IgD-negative memory B cell (primary cell): ENCODE measurements at regions not wholly inside any gene's neighbourhood (a gene's known extent, or its start where the extent isn't known, plus 50 kb on each side); places are given as distances from the start of the nearest gene placed in this dataset.

ENCODE experiments used
- H3K27ac Mint-ChIP-seq, 3 donors: one replicate each; pipeline ENCODE4 v1.8.0; 2020 to 2022; ENCODE audit warnings: mild to moderate bottlenecking in 3 of 3, mixed read lengths in 3 of 3, moderate library complexity in 1 of 3
- H3K27me3 Mint-ChIP-seq: one replicate; pipeline ENCODE4 v1.8.0; 2021; ENCODE audit warnings: mixed read lengths
- H3K36me3 Mint-ChIP-seq: one replicate; pipeline ENCODE4 v1.8.0; 2020; ENCODE audit warnings: mild to moderate bottlenecking, mixed read lengths
- H3K4me1 Mint-ChIP-seq, 3 donors: one replicate each; pipeline ENCODE4 v1.8.0; 2020 to 2022; ENCODE audit warnings: mixed read lengths in 3 of 3, mild to moderate bottlenecking in 1 of 3
- H3K4me3 Mint-ChIP-seq, 4 donors: one replicate each; pipeline ENCODE4 v1.8.0; 2020 to 2022; ENCODE audit warnings: mild to moderate bottlenecking in 4 of 4, mixed read lengths in 4 of 4, moderate library complexity in 3 of 4
- H3K9me3 Mint-ChIP-seq, 3 donors: one replicate each; pipeline ENCODE4 v1.8.0; 2020 to 2021; ENCODE audit warnings: mixed read lengths in 3 of 3, mild to moderate bottlenecking in 1 of 3

DNA sequence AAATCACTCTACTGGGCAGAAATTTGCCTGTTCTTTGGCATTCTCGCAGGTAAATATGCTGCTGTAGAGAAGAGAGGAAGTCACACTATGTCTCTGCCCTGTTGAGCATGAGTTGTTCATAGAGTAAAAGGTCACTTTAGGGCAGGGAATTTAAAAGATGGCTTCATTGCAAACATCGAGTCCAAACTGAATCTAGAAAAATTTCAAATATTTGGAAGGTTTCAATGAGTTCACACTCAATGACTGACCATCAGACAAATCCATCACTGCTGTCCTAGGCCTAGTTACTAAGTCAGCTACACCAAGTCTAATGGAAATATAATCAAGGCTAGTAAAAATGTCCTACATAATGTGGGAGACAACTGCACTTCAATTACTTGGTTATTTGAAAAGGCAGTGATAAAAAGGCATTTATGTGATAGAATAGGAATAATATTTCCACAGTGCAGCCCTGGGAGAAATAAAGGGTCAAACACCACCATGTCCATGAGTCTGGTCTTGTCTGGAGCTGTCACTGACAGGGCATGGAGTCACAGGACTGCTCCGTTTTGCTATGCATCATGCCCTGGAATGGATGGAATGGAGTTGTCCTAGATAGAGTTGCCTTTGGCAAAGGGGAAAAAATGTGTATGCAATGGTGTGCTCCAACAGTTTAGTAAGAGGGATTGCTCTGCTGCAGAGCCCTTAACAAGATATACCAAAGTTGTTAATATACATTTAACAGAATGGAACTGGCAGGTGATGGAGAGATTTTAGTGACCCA, 218.5 kb upstream of the DAPK1 start:
- H3K36me3 Mint-ChIP-seq, result no peaks in the 10 kb centered on the region
- H3K27me3 Mint-ChIP-seq, result peaks cover 2% of the 10 kb centered on the region
- no peaks in the 10 kb centered on the region for H3K9me3 Mint-ChIP-seq
- no peak overlapping the region for H3K4me3 Mint-ChIP-seq
- H3K27ac Mint-ChIP-seq, result no peak overlapping the region
- peaks cover 0 to 1% (median 0%) of the 10 kb centered on the region in 3 donors for H3K4me1 Mint-ChIP-seq

DNA sequence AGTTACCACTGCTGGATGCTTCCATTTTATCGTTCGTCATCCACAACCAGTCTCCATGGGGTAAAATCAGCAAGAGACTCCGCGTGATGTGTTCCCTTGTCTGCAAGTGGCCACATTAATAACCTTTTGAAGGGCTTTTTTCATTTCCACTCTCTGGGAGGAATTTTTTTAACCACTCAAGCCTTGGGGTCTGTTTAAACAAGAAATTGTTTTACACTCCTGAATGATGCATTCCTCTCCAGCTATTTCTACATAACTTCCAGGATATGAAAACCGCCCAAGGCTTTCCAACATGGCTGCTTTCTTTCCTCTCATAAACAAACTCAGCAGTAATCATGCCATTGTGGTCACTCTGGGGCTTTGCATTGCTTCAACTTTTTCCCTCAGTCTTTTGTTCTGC, 217.2 kb upstream of the DAPK1 start:
- no peak overlapping the region for H3K4me3 Mint-ChIP-seq
- H3K27ac Mint-ChIP-seq, result no peak overlapping the region
- no peaks in the 10 kb centered on the region for H3K9me3 Mint-ChIP-seq
- no peaks in the 10 kb centered on the region for H3K36me3 Mint-ChIP-seq
- peaks cover 1% of the 10 kb centered on the region for H3K27me3 Mint-ChIP-seq
- H3K4me1 Mint-ChIP-seq, result peaks cover 0 to 1% (median 0%) of the 10 kb centered on the region in 3 donors

DNA sequence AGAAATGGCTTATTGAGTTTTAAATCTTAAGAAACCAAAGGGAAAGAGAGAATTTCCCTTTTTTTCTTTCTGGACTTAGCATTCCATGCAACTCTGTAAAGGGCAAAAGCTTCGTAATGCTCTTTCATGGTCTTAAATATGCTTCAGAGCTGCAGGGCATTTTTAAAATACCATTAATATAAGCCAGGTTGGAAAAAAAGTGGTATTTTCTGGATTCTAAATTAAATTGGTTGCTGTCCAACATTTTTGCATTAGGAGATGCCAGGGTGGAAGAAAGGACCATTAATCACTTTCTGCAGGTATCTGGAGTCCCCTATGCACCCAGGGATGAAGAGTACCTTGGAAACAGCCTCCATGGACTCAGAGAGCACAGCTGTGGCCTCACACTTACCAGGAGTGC, 215.1 kb upstream of the DAPK1 start:
- Mint-ChIP-seq H3K36me3 (no peaks in the 10 kb centered on the region), H3K4me1 (peaks cover 0 to 1% (median 0%) of the 10 kb centered on the region in 3 donors), H3K27ac (no peak overlapping the region), H3K4me3 (no peak overlapping the region), H3K27me3 (peaks cover 1% of the 10 kb centered on the region), H3K9me3 (no peaks in the 10 kb centered on the region)

DNA sequence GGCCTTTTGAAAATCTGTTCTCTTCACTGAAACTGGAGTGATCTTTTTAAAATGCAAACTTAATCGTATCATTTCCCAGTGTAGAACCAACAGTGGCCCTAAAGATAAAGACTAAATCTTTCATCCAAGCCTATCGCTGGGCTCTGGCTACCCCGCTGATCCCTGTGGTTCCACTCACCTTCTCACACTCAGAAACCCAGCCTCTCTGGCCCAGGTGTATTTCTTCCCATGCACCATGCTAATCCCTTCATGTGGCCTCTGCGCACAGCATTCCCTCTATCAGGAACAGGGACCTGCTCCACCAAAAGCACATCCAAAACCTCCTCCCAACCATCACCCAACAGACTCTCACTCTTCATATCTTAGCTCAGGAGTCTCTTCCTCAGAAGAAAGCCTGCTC, 214.1 kb upstream of the DAPK1 start:
- no peaks in the 10 kb centered on the region for H3K9me3 Mint-ChIP-seq
- H3K4me3 Mint-ChIP-seq, result no peak overlapping the region
- H3K36me3 Mint-ChIP-seq, result no peaks in the 10 kb centered on the region
- H3K27ac Mint-ChIP-seq, result no peak overlapping the region
- H3K27me3 Mint-ChIP-seq, result peaks cover 1% of the 10 kb centered on the region
- peaks cover 0 to 1% (median 0%) of the 10 kb centered on the region in 3 donors for H3K4me1 Mint-ChIP-seq

DNA sequence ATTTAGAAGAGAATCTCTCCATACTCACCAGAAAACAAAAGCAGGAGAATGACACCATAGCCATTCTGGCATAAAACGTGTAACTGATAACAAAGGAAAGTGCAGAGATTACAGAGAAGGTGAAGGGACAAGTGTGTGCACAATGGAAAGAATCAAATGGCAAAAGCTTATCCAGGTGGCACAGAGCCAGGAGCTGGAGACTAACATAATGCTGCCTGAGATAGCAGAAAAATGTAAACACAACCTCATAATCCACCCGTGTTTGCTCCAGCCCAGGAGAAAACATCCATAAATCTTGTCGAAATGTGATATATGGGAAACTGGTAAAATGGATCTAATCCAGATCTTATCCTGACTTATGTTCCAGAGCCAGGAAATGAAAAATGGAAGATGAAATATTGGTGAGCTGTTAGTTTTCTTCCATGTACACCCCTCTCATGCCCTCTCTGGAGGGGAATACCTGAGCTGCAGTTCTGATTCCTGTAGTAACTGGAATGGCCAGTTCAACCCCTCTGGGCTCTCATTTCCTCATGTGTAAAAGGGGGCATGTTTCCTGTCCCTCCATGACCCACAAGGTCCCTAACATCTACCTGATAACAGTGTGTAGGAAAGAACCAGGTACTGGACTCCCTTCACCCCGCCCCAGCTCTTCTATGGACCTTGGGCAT, 212.3 kb upstream of the DAPK1 start:
- no peak overlapping the region for H3K4me3 Mint-ChIP-seq
- no peaks in the 10 kb centered on the region for H3K36me3 Mint-ChIP-seq
- H3K9me3 Mint-ChIP-seq, result no peaks in the 10 kb centered on the region
- peaks cover 3% of the 10 kb centered on the region for H3K27me3 Mint-ChIP-seq
- H3K4me1 Mint-ChIP-seq, result peaks cover 0 to 1% (median 0%) of the 10 kb centered on the region in 3 donors
- no peak overlapping the region for H3K27ac Mint-ChIP-seq

DNA sequence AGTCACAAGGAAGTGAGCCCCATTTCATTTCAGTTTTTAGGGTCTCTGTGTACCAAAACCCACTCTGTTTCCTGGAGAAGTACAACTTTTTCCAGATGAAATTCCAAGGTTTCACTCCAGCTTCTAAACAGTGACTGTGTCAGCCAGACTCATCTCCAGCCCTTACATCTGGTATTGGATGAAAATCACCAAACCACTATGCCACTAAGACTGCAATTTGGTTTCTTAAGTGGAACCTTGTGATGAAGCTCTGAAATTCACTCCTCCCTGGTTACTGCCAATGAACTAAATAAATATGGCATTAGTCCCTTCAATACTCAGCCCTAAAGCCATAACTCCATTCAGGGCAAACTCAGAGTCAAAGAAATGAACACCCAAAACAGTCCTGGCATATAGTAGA, 211.2 kb upstream of the DAPK1 start:
- H3K27me3 Mint-ChIP-seq, result peaks cover 3% of the 10 kb centered on the region
- no peak overlapping the region for H3K4me3 Mint-ChIP-seq
- no peaks in the 10 kb centered on the region for H3K36me3 Mint-ChIP-seq
- H3K27ac Mint-ChIP-seq, result no peak overlapping the region
- peaks cover 0 to 3% (median 0%) of the 10 kb centered on the region in 3 donors for H3K9me3 Mint-ChIP-seq
- no peaks in the 10 kb centered on the region for H3K4me1 Mint-ChIP-seq

DNA sequence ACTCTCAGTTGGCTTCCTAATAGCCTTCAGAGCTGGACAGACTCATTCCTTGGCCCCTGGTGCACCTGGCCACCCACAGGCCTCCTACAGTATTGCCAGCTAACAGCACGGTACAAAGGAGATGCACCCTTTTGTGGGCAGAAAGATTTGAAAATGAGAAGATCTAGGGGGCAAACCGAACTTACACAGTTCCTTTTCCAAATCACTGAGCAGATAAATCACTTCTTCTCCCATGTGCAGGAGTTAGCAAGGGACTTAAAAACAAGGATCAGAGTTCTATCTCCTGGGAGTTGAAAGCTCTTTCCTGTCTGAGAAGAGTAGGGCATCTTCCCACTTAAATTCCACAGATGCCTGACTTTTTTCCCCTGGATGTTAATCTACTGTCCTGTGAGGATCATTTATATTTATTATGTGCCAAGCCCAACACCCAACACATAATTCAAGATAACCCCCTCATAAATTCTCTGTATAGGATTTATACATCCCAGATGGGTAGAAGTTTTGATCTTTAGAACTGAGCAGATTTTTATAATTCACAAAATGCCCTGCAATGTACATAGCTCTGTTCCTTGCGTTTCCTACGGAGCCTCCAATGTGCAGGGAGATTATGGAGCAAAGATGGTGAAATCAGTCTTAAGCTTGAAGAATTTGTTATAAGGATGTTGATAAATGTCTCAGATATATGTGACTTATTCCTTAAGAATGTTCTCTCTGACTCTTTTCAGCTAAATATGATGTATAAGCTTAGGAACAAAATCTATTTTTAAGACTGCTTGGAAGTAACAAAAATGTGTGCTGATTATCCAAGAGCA, 207.2 kb upstream of the DAPK1 start:
- no peaks in the 10 kb centered on the region for H3K4me1 Mint-ChIP-seq
- H3K4me3 Mint-ChIP-seq, result no peak overlapping the region
- H3K9me3 Mint-ChIP-seq, result peaks cover 0 to 11% (median 0%) of the 10 kb centered on the region in 3 donors
- H3K27ac Mint-ChIP-seq, result no peak overlapping the region
- H3K27me3 Mint-ChIP-seq, result peaks cover 1% of the 10 kb centered on the region
- no peaks in the 10 kb centered on the region for H3K36me3 Mint-ChIP-seq

DNA sequence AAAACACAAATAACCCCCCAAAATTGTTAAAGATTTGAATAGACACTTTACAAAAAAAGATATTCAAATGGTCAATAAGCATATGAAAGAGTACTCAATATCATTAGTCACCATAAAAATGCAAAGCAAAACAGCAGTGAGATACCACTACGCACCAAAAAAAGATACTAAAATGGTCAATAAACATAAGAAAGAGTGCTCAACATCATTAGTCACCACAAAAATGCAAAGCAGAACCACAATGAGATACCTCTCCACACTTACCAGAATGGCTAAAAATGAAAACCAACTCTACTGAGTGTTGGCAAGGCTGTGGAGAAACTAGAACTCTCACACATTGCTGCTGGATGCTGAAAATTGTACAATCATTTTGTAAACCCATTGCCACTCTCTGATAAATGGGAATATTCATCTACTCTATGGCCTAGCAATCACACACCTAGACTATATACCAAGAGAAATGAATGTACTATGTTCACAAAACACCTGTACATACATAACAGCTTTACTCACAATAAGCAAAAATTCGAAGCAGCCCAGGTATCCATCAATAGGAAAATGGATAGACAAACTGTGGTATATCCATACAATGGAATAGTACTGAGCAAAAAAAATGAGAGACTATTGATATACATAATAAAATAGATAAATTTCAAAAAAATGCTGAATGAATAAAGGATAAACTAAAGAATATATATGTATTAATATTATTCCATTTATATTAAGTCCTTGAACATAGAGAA, 205.0 kb upstream of the DAPK1 start:
- no peaks in the 10 kb centered on the region for H3K4me1 Mint-ChIP-seq
- H3K4me3 Mint-ChIP-seq, result no peak overlapping the region

DNA sequence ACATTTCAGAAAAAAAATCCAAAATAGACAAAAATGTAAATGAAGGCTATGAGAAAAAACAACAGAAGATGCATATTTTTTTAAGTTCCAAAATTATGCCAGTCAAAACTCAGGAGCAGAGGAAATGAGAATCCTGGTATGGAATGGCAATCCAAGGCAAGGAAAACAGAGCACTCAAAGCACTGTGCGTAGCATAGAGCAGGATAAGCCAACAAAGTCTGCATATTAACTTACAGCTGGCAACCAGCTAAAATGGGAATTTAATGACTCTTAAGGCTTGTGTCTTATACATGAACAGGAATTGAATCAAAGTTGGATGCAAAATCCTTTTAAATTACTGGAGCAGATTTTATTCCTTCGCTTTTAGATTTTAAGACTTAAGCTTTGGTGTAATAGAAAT, 203.5 kb upstream of the DAPK1 start:
- Mint-ChIP-seq H3K4me3 (no peak overlapping the region), H3K27me3 (peaks cover under 1% of the 10 kb centered on the region), H3K27ac (no peak overlapping the region)

More for the DNA sequence above, 205.0 kb upstream of the DAPK1 start:
- Mint-ChIP-seq H3K9me3 (peaks cover 0 to 12% (median 2%) of the 10 kb centered on the region in 3 donors), H3K36me3 (no peaks in the 10 kb centered on the region), H3K27ac (peak overlapping the region in 1 of 3 donors; percentile 73), H3K27me3 (peaks cover 1% of the 10 kb centered on the region)

DNA sequence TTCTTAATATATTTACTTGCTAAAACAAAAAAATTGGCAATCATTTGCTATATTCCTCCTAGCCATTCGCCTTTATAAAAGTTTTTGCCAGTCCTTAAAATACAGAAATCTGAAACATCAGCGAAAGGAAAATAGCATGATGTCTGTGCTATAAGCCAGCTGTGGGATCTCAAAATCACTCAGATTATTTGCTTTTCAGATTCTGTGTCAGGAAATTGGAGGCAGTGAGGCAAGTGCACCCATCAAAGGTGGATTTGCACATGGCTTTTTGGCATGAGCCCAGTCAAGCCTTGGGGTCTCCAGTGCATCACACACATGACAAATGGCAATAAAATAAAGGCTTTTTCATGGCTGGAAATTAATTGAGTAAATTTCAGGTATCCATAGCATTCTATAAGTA, 196.8 kb upstream of the DAPK1 start:
- H3K4me1 Mint-ChIP-seq, result no peaks in the 10 kb centered on the region
- H3K27ac Mint-ChIP-seq, result no peak overlapping the region
- peaks cover 0 to 2% (median 0%) of the 10 kb centered on the region in 3 donors for H3K9me3 Mint-ChIP-seq
- no peaks in the 10 kb centered on the region for H3K36me3 Mint-ChIP-seq
- H3K4me3 Mint-ChIP-seq, result no peak overlapping the region
- H3K27me3 Mint-ChIP-seq, result no peaks in the 10 kb centered on the region

More for the DNA sequence above, 203.5 kb upstream of the DAPK1 start:
- H3K4me1 Mint-ChIP-seq, result no peaks in the 10 kb centered on the region
- no peaks in the 10 kb centered on the region for H3K36me3 Mint-ChIP-seq
- peaks cover 0 to 12% (median 2%) of the 10 kb centered on the region in 3 donors for H3K9me3 Mint-ChIP-seq

DNA sequence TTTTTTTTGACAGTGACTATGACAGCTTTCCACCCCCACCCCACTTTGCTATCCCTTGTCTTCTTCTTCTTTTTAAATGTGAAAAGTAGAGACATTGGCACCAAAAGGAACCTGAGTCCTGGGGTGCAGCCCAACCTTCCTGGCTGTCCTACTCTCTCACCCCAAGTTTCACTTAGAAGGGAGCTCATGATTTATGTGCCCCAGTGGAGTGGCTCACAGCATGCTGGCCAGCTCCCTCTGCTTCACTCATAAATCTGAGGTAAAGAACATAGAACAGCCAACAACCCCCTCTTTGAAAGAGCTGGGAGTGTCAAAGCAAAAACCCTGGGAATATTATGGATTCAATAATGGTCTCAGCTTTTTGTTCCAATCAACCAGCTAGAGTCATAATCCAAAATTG, 196.3 kb upstream of the DAPK1 start:
- H3K27me3 Mint-ChIP-seq, result no peaks in the 10 kb centered on the region

DNA sequence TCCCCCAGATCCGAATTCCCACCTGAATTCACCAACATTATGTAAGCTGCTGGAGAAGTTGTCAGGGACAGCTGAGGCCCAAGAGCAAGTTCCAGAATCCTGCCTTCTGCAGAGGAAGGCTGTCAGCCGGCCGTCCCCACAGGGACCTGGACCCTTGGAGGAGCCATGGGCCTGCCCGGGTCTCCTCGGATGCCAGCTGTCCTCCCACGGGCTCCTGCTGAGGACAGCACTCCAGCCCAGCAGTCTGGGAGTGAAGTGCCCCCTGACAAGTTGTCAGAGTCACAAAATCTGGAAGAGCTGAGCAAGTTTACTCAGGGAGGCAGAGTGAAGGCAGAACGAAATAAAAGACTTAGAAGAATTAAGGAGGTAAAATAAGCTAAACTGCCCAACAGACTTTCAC, 192.5 kb upstream of the DAPK1 start:
- H3K27me3 Mint-ChIP-seq, result no peaks in the 10 kb centered on the region

More for the DNA sequence above, 196.3 kb upstream of the DAPK1 start:
- H3K9me3 Mint-ChIP-seq, result peaks cover 0 to under 1% (median 0%) of the 10 kb centered on the region in 3 donors
- H3K27ac Mint-ChIP-seq, result no peak overlapping the region
- no peak overlapping the region for H3K4me3 Mint-ChIP-seq
- no peaks in the 10 kb centered on the region for H3K36me3 Mint-ChIP-seq
- no peaks in the 10 kb centered on the region for H3K4me1 Mint-ChIP-seq

DNA sequence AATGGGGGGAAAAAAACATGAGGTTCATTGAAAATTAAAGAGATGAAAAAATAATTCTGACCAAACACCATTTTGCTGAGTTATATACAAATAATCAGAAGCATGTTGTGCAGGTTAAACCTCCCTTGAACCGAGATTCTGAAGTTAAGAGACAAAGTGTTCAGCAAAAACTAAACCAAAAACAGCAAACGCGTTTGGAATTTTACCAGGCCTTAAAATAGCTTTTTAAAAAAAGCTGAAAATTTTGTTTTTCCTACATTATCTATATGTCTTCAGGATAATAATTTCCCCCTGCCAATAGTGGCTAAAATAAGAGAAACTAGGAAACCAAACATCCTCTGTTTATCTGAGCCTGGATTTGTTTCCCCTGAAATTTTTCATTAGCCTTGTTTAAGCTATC, 191.7 kb upstream of the DAPK1 start:
- no peaks in the 10 kb centered on the region for H3K27me3 Mint-ChIP-seq
- H3K36me3 Mint-ChIP-seq, result no peaks in the 10 kb centered on the region
- no peak overlapping the region for H3K4me3 Mint-ChIP-seq
- H3K4me1 Mint-ChIP-seq, result no peaks in the 10 kb centered on the region
- H3K9me3 Mint-ChIP-seq, result no peaks in the 10 kb centered on the region
- H3K27ac Mint-ChIP-seq, result no peak overlapping the region

More for the DNA sequence above, 192.5 kb upstream of the DAPK1 start:
- Mint-ChIP-seq H3K36me3 (no peaks in the 10 kb centered on the region), H3K4me3 (no peak overlapping the region), H3K4me1 (no peaks in the 10 kb centered on the region), H3K27ac (no peak overlapping the region), H3K9me3 (no peaks in the 10 kb centered on the region)

DNA sequence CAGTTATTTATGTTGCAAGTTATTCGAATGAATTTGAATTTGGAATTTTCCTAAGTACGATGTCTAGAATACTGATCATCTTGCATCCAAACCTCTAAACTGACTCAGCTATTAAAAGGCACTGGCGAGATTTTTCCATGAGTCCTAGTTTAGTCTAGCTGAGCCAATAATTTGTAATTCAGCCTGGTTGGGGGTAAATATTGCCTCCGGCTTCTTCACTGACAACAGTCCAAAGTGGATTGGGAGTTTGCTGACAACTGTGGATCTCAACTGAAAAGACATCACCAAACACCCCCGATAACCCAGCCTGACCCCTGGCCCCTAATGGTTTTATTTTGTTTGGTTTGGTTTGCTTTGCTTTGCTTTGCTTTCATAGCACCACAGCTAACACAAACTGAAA, 189.8 kb upstream of the DAPK1 start:
- H3K9me3 Mint-ChIP-seq, result no peaks in the 10 kb centered on the region
- no peaks in the 10 kb centered on the region for H3K27me3 Mint-ChIP-seq
- H3K4me3 Mint-ChIP-seq, result no peak overlapping the region
- H3K36me3 Mint-ChIP-seq, result no peaks in the 10 kb centered on the region
- no peaks in the 10 kb centered on the region for H3K4me1 Mint-ChIP-seq
- no peak overlapping the region for H3K27ac Mint-ChIP-seq
